Activated T-helper 9 cell treated with anti-CD3 and anti-CD28 coated beads, Interleukin-2, amount 50 U/mL, for 16 hours (primary cell): ENCODE measurements at regions not wholly inside any gene's neighbourhood (a gene's known extent, or its start where the extent isn't known, plus 50 kb on each side); places are given as distances from the start of the nearest gene placed in this dataset.

Source experiments
- DNase-seq: peaks from one replicate; pipeline ENCODE4 v3.0.0-alpha.2; 2020; ENCODE audit warnings: low read depth

GRCh38 chr1:29478879-29479278 is 242.6 kb downstream of the PTPRU start:
- DNase-seq: no peak

- DNase-seq: no peak
Observed at GRCh38 chr1:29478151-29478791, 241.9 kb downstream of the PTPRU start.

- DNase-seq: no peak
Observed at GRCh38 chr1:29475326-29475725, 239.0 kb downstream of the PTPRU start.

- no peak for DNase-seq
Observed at GRCh38 chr1:29474274-29475244, 238.2 kb downstream of the PTPRU start.

- no peak for DNase-seq
Observed at GRCh38 chr1:29473161-29473855, 237.0 kb downstream of the PTPRU start.

GRCh38 chr1:29471487-29472313 is 235.4 kb downstream of the PTPRU start:
- DNase-seq: no peak

GRCh38 chr1:29470788-29471119 is 234.4 kb downstream of the PTPRU start:
- DNase-seq: no peak

GRCh38 chr1:29470087-29470787 is 233.9 kb downstream of the PTPRU start:
- no peak for DNase-seq

- DNase-seq: no peak
Observed at GRCh38 chr1:29469457-29469856, 233.1 kb downstream of the PTPRU start.

- DNase-seq: no peak
Observed at GRCh38 chr1:29467989-29468900, 231.9 kb downstream of the PTPRU start.

- DNase-seq: no peak
Observed at GRCh38 chr1:29466258-29466657, 229.9 kb downstream of the PTPRU start.

- no peak for DNase-seq
Observed at GRCh38 chr1:29465755-29466154, 229.4 kb downstream of the PTPRU start.

- DNase-seq: no peak
Observed at GRCh38 chr1:29462096-29462495, 225.8 kb downstream of the PTPRU start.

- no peak for DNase-seq
Observed at GRCh38 chr1:29461115-29461739, 224.9 kb downstream of the PTPRU start.

GRCh38 chr1:29460694-29461093 is 224.4 kb downstream of the PTPRU start:
- no peak for DNase-seq

- DNase-seq: no peak
Observed at GRCh38 chr1:29460041-29460610, 223.8 kb downstream of the PTPRU start.

- no peak for DNase-seq
Observed at GRCh38 chr1:29459620-29459945, 223.3 kb downstream of the PTPRU start.

- DNase-seq: no peak
Observed at GRCh38 chr1:29458737-29459619, 222.7 kb downstream of the PTPRU start.
